Islet precursor cell (in vitro differentiated cells): ENCODE measurements at regions not wholly inside any gene's neighbourhood (a gene's known extent, or its start where the extent isn't known, plus 50 kb on each side); places are given as distances from the start of the nearest gene placed in this dataset.
"Not testable (repeated sequence)": the region's sequence is repeated elsewhere in the genome, so short reads cannot be mapped to it uniquely, and the experiment has no call there.

ENCODE experiments used
- DNase-seq: peaks from one replicate; pipeline ENCODE4 v3.0.0-alpha.2; 2018

DNA sequence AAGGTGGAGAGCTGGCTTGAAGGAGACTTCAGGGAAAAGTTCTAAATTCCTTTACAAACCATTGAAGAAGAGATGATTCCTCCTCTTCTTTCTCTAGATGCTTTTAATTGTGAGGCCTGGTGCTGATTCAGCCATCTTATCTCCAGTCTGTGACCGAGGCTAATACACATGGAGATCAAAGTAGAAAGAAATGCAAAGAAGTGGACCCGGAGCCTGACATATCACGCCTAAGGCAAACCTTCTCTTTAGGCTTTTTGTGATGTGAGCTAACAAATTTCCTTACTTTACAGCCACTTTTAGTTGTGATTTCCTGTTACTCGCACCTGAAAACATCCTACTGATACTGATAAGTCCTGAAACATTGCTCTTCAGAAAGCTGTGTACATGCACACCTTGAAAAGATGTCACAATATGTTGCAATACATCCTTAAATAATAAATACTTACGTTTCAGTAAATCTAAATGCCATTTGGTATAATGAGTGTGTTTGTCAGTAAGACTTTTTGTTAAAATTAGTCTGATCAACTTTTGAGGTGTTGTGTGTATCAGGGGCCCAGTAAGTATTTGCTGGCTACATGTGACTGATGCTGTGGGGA is 192.4 kb downstream of the BAMBI start:
- no peak for DNase-seq

DNA sequence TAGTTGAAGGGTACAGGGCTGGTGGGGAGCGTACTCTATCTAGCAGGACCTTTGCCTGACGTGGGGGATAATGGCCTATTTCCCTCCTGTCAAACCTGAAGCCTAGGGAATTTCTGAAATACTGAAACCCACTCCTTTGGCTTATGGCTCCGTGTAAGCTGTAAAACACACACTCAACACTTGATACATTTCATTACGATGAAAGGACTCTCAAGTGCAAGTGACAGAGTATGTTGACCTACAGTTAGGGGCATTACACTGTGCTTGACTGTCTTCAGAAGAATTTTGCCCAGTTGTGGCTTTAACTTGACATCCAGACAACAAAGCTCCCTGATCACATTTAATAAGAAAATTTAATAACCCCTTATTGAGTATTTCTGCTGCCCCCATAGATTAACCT is 194.3 kb downstream of the BAMBI start:
- no peak for DNase-seq

DNA sequence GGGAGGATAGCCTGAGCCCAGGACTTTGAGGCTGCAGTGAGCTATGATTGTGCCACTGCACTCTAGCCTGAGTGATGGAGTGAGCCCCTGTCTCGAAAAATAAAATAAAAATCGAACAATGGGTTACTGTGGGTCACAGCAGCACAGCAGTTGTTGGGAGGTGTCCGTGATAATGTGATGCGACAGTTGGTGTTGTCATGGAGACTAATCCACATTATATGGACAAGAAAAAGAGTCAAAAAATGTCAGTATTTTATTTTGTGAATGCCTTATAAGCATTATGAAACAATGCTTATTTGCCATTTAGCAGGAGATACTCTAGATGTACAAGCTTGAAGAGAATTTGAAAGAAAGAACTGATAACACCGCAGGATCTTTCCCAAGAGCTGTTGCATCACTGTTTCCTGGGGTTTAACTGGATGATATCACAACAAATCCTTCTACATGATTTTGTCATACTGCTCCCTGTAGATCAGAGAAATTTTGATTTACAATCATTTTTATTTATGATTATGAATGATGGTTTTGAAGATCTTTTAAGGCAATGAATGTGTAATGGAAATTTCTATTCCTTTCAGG is 195.4 kb downstream of the BAMBI start:
- DNase-seq, result no peak

DNA sequence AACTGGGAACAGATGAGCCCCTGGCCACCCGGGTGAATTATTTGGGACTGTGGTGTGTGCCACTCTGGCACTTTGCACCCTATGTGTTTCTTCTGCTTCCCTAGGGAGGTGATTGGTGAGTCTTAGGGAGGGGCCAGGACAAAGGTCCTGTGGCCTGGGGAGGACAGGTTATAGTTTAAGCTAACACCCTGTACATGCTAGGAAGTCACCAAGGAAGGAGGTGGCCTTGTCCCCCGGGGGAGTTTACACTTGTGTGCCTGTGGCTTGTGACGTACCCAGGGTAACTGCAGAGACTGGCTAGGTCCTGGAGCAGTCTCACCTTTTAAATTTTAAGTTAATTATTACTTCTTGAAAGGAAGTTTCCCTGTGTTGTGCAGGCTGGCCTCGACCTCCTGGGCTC is 196.2 kb downstream of the BAMBI start:
- no peak for DNase-seq

DNA sequence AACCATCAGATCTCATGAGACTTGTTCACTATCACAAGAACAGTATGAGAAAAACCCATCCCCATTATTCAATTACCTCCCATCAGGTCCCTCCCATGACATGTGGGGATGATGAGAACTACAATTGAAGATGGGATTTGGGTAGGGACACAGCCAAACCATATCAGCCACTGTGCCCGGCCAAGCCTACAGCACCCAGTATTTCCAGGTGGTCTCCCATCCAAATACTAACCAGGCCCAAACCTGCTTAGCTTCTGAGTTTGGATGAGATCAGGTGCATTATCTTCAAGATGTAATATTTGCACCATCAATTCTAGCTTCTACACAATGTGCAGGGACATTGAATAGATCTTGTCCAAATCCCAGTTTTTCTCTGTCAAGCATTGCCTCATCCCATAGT is 196.9 kb downstream of the BAMBI start:
- DNase-seq, result no peak

DNA sequence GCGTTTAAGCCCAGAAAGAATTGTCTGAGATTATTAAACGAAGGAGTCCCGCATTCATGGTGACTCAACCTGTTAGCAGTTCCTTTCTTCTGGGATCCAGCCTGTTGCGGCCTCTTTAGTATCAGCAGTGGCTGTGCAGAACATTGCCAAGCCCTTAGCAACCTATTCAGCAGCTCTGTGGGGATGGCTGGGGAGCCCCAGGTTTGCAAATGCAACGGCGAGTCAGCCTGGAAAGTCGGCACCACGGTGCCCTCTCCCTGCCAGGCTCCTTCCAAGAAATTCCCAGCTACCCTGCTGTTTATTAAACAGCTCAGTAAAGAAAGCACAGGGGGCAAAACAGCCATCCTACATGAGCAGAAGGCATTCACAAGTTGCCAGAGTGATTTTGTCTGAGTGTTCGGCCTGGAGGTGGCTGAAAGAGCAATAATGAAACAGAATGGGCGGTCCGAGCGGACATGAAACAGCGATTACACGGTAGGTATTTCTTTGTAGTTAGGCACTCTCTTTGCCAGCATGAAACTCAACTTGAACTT is 198.3 kb downstream of the BAMBI start:
- DNase-seq, result peak; percentile 88

DNA sequence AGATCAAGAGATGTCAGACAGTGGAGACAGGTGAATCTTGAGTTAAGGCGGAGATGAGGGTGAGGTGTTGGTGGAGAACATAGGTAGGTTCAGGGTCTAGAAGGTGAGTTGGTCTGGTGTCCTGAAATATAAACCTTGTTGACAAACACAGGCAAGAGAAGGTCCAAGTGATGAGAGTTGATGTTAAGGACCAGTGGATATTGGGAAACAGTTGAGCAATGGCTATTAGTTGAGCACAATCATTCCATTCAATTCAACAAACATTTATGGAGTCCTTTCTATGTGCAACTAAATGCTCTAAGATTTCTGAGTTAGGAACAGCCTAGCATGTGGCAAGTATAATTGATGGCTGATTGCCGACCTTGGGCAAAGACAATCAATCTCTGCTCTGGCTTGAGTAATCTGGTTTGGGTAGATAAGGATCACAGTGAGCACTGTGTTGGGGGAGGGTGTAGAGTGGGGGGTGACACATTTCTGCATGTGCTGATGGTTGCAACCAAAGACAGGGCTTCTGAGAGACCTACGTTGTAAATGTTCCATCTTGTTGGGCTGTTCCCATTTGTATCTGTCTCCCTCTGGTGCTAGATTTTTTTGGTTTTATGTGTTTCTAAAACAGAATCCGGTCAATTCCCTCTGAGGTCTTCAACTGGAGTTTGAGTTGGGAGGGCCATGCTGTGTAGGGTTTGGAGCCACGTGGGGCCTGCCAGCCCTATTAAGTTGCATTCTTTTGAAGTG is 201.1 kb downstream of the BAMBI start:
- peak; percentile 60 for DNase-seq

DNA sequence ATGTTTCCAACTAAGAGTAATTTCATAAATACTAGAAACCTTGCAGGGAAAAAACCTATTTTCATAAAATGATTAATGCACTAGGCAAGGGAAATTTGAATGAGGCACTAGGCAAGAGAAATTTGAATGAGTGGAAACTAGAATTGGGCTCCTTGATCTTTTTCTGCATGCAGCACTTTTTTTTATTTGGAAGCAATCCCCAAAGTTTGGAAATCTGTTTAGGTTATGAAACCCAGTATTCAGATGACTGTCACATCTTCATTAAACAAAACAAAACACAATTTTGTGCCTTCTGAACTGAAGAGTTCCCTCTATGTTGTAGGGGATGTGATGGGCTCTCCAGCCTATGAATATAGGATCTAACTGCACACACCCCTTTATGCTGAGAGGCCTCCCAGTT is 201.9 kb downstream of the BAMBI start:
- DNase-seq, result no peak

DNA sequence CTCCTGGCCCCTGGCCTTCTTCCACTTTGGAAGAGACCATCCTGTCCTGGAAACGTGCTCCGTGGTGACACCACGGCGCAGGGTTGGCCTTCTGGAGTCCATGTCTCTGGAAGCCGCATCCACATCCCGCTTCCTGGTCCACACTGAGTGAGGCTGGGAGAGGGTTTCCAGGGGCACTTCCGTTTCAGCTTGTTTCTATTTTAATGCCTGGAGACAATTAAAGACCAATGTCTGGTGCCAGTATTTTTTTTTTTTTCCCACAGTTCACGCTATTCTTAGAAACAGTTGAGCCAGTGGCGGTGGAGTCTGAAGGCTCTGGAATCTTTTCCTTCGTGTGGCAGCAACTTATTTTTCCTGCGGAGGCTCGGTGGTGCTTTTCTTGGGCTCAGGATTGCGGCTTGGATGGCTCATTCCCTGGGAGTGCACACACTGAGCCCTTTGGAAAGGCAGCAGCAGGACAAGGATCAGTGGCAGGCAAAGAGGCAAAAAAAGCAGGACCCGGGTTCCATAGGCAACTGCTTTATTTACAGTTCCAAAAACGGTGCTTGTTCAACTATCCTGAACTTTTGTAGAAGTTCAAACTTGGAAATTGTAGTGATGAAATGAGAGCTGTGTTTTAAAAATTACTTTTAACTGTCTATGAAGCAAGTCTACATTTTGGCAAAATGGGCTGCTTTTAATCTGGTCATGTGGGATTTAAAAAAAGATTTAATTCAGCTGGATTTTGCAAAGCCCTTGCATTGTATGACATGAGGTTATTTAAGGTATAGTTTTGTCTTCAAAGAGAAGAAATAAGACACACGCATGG is 202.8 kb downstream of the BAMBI start:
- DNase-seq, result peak; percentile 54

DNA sequence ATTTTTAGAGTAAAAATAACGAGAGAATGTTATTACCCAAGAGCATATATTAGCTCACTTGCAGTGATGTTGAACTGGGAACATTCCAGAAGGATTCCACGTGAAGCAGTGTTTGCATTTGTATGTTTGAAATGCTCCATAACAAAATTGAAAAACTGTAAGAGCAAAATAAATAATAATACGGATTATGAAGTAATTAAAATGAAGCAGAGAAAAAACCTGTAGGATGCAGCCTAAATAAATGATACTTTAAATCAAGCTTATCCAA is 203.3 kb downstream of the BAMBI start:
- DNase-seq, result no peak

DNA sequence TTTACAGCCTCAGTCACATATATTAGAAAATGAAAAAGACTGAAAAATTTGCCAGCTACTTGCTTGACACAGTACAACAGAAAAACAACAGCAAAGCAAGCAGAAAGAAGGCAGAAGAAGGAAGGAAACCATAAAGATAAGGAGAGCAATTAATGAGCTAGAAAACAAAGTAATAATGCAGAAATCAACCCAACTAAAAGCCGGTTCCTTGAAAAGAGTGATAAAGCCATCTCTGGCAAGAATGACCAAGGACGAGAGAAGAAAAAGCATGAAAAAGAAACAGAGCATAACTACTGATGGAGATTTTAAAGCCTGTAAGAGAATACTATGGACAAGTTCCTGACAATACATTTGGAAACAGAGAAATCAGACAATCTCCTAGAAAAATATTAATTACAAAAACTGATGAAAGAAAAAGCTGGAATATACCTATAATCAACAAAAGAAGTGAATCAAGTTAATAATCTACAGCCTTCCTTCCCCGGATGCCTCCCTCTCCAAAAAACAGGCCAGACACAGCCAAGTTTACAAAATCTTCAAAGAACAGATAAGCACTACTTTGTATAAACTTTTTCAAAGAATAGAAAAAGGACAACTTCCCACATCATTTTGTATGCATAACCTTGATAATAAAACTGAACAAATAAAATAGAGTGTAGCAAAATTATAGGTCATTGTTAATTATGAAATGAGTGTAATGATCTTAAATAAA is 204.0 kb downstream of the BAMBI start:
- DNase-seq, result no peak

DNA sequence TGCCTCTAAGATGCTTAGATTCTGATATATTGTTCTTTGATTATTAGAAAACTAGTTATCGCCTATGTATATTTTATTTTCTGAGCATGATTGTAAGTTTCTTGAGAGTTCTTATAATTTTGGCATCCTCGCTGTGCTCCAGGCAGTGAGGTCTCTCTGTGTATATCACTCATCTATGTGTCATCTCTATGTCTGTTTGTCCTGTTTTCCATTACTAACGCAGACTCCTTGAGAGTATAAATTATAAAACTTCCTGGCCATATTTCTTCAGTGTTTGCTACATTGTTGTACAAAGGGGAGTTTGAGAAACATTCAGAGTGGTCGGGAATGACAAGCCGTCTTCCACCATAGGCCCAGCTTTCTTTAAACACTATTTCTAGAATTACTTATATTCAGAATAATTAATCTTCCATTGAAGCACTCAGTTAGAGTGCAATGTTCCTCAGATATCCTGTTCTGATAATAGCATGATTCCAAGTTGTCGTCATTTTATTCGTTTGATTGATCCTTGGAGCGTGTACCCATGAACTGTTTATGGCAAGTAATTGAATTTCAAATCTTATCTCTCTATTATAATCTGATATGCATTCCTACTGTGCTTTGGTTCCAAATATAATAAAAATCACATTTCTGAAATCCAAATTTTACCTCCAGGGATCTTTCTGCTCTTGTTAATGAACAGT is 206.6 kb downstream of the BAMBI start:
- DNase-seq, result no peak

DNA sequence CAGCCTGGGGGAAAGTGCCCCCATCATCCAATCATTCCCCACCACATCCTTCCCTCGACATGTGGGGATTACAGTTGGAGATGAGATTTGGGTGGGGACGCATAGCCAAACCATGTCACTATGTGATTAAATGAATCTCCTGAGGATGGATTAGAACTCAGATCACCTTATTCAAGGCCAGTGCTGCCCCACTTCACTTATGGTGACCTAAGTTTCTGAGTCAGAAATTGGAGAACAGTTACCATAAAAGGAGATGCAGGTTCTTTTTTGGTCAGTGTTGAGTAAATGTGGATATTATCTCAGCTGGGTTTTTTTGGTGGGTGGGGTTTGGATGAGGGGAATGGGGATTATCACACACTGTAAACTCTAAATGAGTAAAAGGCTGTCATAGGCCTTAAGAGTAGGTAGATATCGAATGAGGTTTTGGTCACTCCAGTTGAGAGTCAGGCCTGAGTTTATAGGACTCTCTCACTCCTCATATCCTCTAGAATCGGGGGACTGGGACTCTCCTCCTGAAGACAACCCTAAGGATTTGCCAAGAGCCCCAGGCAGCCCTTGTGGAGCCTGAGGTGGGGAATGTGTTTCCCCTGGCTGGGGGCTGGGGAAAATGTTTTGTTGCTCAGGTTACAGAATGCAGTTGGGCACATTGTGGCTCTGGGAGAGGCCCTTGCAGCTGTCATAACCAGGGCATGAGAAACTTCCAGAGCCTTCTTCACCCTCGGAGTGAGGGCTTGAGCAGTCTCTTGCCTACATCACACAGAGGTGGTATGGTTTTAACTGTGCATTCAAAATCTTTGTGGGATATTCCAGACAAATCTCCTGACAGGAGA is 213.0 kb downstream of the BAMBI start:
- no peak for DNase-seq

DNA sequence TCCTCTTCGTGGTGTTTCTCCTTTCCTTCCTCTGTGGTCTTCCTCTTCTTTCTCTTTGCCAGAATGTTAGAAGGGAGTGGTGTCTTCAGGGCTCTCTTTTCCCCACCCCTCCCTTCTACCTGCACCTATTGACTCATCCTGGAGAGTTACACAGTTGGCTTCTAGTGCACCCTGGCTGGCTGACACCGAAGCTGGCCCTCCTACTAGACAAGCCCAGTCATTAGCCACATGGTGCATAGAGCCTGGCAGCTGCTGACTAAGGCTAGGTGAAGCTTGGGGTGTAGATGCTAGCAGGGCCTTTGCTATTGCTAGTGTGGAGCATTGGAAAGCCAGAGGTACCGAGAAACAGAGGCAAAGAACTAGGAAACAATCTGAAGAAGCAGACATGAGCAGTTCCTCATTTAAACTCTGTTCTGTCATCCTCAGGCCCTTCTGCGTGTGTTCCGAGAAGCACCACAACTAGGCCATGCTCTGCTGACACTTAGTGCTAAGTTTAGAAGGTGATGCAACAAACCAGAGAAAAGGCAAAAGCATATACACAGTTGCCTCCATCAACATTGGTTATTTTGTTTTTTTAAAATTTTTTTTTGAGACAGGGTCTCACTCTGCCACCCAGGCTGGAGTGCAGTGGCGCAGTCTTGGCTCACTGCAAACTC is 213.9 kb downstream of the BAMBI start:
- DNase-seq, result peak; percentile 64

DNA sequence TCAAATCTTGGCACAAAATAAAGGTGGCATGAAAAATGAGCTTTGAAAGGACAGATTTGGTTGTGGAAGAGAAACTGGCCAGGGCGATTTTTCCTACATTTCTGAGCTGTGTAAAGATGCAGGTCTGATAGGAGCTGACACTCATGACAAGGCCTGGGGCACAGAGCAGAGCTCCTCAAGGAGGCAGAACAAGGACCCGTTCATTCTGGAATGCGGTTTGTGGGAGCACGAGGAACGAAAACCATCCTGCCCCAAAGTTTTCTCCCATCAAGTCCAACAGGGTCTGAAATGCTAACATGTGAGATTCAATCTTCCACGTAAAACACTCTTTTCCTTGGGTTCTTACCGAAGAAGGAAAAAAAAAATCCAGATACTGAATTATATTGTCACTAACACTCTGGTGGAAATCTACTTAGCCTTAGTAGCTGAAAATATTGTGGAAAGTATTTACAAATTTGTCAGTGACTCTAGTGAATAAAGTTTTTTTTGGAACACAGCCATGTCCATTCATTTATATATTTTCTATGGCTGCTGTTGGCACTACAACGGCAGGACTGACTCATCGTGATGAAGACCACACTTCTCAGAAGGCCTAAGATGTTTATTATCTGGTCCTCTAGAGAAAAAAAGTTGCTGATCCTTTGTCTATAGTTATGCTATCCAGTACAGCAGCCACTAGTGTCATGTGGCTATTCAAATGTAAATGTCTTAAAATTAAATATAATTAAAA is 215.7 kb downstream of the BAMBI start:
- DNase-seq, result peak; percentile 88

DNA sequence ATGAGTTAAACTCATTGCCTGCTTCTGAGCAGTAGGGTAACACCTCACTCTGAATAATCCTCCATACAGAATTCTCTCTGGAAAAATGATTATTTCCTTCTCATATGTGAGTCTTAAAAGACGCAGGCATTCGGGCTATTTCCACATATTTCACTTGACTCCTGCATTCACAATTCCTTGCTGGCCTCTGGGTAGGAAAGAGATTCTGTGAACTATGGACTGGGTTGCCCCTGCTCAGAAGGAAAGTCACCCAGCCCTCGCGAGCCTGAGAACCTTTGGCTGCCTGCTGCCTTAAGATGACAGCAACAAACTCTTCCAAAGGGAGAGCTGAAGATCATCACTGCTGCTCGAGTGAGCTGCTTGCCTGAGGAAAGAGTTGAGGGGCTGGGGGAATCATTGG is 216.8 kb downstream of the BAMBI start:
- DNase-seq, result no peak

DNA sequence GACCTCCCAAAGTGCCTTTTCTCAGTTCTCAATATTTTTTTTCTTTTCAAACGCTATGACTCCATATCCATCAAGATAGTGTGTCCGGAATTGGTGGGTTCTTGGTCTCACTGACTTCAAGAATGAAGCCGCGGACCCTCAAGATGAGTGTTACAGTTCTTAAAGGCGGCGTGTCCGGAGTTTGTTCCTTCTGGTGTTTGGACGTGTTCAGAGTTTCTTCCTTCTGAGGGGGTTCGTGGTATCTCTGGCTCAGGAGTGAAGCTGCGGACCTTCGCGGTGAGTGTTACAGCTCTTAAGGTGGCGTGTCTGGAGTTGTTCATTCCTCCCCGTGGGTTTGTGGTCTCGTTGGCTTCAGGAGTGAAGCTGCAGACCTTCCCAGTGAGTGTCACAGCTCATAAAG is 218.3 kb downstream of the BAMBI start:
- not testable (repeated sequence) for DNase-seq

DNA sequence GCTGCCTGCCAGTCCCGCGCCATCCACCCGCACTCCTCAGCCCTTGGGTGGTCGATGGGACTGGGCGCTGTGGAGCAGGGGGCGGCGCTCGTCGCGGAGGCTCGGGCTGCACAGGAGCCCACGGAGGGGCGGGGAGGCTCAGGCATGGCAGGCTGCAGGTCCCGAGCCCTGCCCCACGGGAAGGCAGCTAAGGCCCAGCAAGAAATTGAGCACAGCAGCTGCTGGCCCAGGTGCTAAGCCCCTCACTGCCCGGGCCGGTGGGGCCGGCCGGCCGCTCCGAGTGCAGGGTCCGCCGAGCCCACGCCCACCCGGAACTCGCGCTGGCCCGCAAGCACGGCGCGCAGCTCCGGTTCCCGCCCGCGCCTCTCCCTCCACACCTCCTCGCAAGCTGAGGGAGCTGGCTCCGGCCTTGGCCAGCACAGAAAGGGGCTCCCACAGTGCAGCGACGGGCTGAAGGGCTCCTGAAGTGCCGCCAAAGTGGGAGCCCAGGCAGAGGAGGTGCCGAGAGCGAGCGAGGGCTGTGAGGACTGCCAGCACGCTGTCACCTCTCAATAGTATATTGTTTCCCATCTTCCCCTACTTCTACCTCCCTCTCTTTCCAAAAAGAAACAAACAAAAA is 219.6 kb downstream of the BAMBI start:
- not testable (repeated sequence) for DNase-seq

DNA sequence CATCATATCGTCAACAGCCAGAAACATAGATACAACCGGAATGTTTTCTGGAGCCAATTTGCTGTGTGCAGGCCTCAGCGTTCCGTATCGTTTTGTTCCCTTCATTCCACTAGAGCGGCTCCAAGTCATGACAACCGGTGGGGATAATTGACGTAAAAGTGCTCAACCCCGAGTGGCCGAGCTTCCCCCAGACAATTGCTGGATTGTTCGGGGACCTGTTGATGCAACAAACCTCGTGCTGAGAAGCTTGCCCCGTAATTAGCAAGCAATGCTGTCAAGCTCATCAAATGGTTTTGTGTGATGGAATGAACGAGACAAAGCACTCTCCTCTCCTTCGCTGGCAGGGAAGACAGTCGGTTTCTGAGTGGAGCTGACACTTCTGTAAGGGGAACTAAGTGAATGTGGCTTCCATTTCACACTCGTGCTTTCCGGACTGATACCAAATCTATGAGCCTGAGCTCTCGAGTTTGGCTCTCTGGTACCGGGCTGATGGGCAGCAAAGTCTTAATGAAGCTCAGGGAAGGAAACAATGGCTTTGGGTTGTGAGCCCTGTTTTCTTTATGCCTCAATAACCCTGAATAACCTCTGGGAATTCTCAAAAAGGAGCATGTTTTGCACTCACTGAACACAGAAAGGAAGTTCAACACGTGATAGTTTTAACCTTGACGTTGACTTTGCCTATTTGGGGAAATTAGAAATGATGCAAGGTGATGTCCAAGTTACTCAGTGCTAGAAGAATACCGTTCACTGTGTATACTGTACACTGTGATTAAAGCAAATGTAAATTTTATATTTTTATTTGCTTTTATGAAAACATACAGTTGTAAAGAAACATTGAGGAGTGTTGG is 220.5 kb downstream of the BAMBI start:
- peak; percentile 80 for DNase-seq
